DND-41 (cell line): ENCODE measurements at regions not wholly inside any gene's neighbourhood (a gene's known extent, or its start where the extent isn't known, plus 50 kb on each side); places are given as distances from the start of the nearest gene placed in this dataset.

Experiments
- ATAC-seq: fragments of 200-7000 bp; cut with Tn5 transposase; 3 replicates; pipeline ENCODE4 v1.9.1; 2021; ENCODE audit warnings: low read depth; ENCODE audit not compliant: insufficient read depth
- DNase-seq: peaks from one replicate; pipeline ENCODE4 v3.0.0-alpha.2; 2020
- H2AFZ ChIP-seq: 2 replicates; pipeline ENCODE4 v1.6.0; 2012; ENCODE audit warnings: low read depth, low read length
- H3K27ac ChIP-seq: 2 replicates; pipeline ENCODE4 v1.5.1; 2012; ENCODE audit warnings: low read length, inconsistent platforms
- H3K27me3 ChIP-seq: fragments of 200-600 bp; sonication (generic); 2 replicates; pipeline ENCODE4 v1.6.0; 2012; ENCODE audit warnings: low read length, mild to moderate bottlenecking, inconsistent platforms; ENCODE audit not compliant: insufficient read depth, poor library complexity
- H3K36me3 ChIP-seq: 2 replicates; pipeline ENCODE4 v1.5.1; 2012; ENCODE audit warnings: low read length, inconsistent platforms; ENCODE audit not compliant: insufficient read depth
- H3K4me1 ChIP-seq: 2 replicates; pipeline ENCODE4 v1.5.1; 2012; ENCODE audit warnings: mild to moderate bottlenecking, low read length; ENCODE audit not compliant: insufficient read depth
- H3K4me2 ChIP-seq: 2 replicates; pipeline ENCODE4 v1.6.0; 2012; ENCODE audit warnings: mild to moderate bottlenecking, moderate library complexity, low read length, inconsistent platforms; ENCODE audit not compliant: insufficient read depth
- H3K4me3 ChIP-seq, 2 experiments: fragments of 200-600 bp in 1 of 2; shearing (Covaris generic) in 1 of 2; 2 replicates each; pipeline ENCODE4 v1.5.1; 2012 to 2016; ENCODE audit warnings: inconsistent platforms in 2 of 2, low read length in 2 of 2, mild to moderate bottlenecking in 2 of 2, low read depth in 1 of 2, moderate library complexity in 1 of 2
- H3K79me2 ChIP-seq: 2 replicates; pipeline ENCODE4 v1.6.0; 2012; ENCODE audit warnings: low read length, inconsistent platforms; ENCODE audit not compliant: insufficient read depth
- H3K9ac ChIP-seq: 2 replicates; pipeline ENCODE4 v1.6.0; 2012; ENCODE audit warnings: low read depth, mild to moderate bottlenecking, inconsistent platforms, low read length, moderate library complexity
- H3K9me3 ChIP-seq: 2 replicates; pipeline ENCODE4 v1.5.1; 2012; ENCODE audit warnings: low read length, moderate library complexity, mild to moderate bottlenecking, inconsistent platforms; ENCODE audit not compliant: insufficient read depth, severe bottlenecking
- H4K20me1 ChIP-seq: 2 replicates; pipeline ENCODE4 v1.6.0; 2012; ENCODE audit warnings: low read length; ENCODE audit not compliant: insufficient read depth
- EZH2 ChIP-seq: IDR thresholded peaks from 3 replicates; pipeline ENCODE4 v1.6.1; 2012; ENCODE audit warnings: borderline replicate concordance, low read depth, mild to moderate bottlenecking, moderate library complexity, low read length, inconsistent platforms; ENCODE audit not compliant: severe bottlenecking
- TF ChIP-seq, protein P1 (sequence below): IDR thresholded peaks from 2 replicates; pipeline ENCODE4 v1.5.1; 2012; ENCODE audit warnings: borderline replicate concordance, low read length, moderate library complexity, mild to moderate bottlenecking; ENCODE audit not compliant: poor library complexity, severe bottlenecking; ENCODE audit errors: extremely low read depth

DNA sequence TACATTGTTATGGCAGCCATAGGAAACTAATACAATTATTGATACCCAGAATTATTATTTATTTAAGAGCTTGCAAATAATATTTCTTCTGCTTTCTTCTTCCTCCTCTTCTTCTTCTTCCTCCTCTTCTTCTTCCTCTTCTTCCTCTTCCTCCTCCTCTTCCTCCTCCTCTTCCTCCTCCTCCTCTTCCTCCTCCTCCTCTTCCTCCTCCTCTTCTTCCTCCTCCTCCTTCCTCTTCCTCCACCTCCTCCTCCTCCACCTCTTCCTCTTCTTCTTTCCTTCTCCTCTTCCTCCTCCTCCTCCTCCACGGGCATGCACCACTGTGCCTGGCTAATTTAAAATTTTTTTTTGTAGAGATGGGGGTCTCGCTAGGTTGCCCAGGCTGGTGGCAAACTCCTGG, 95.6 kb upstream of the BCAR3 start:
- H3K4me1 ChIP-seq = no peaks in the 10 kb centered on the region
- no peak overlapping the region for H3K9ac ChIP-seq
- H4K20me1 ChIP-seq = no peaks in the 10 kb centered on the region
- H3K9me3 ChIP-seq = no peaks in the 10 kb centered on the region
- H2AFZ ChIP-seq = no peak overlapping the region
- H3K27me3 ChIP-seq = no peaks in the 10 kb centered on the region
- no peaks in the 10 kb centered on the region for H3K79me2 ChIP-seq
- no peak for TF ChIP-seq EZH2
- TF ChIP-seq, protein P1, sequence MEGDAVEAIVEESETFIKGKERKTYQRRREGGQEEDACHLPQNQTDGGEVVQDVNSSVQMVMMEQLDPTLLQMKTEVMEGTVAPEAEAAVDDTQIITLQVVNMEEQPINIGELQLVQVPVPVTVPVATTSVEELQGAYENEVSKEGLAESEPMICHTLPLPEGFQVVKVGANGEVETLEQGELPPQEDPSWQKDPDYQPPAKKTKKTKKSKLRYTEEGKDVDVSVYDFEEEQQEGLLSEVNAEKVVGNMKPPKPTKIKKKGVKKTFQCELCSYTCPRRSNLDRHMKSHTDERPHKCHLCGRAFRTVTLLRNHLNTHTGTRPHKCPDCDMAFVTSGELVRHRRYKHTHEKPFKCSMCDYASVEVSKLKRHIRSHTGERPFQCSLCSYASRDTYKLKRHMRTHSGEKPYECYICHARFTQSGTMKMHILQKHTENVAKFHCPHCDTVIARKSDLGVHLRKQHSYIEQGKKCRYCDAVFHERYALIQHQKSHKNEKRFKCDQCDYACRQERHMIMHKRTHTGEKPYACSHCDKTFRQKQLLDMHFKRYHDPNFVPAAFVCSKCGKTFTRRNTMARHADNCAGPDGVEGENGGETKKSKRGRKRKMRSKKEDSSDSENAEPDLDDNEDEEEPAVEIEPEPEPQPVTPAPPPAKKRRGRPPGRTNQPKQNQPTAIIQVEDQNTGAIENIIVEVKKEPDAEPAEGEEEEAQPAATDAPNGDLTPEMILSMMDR = no peak
- no peak overlapping the region for H3K27ac ChIP-seq
- H3K4me2 ChIP-seq = no peak overlapping the region
- no peaks in the 10 kb centered on the region for H3K36me3 ChIP-seq
- no peak overlapping the region for H3K4me3 ChIP-seq
- ATAC-seq = no peak
- no peak for DNase-seq

DNA sequence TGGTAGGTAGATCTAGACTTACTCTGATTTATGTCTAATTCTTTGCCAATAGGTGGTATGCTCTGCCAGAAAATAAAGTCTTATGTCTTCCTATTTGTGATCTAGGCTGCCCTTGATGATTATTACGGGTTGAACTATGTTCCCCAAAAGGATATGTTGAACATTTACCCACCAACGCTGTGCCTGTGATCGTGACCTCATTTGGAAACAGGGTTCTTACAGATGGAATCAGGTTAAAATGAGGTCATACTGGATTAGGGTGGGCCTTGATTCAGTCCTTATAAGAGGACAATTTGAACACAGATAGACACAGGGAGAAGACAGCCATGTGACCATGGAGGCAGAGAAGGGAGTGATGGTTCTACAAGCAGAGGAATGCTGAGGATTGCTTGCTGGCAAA, 95.1 kb upstream of the BCAR3 start:
- Histone ChIP-seq H3K27me3 (no peaks in the 10 kb centered on the region), H3K79me2 (no peaks in the 10 kb centered on the region), H3K36me3 (no peaks in the 10 kb centered on the region), H3K4me1 (no peaks in the 10 kb centered on the region), H3K9ac (no peak overlapping the region), H2AFZ (no peak overlapping the region), H3K4me2 (no peak overlapping the region), H3K4me3 (no peak overlapping the region), H3K27ac (no peak overlapping the region), H4K20me1 (no peaks in the 10 kb centered on the region), H3K9me3 (no peaks in the 10 kb centered on the region)
- no peak for ATAC-seq
- no peak for DNase-seq
- no peak for TF ChIP-seq EZH2
- TF ChIP-seq, protein P1 = no peak

DNA sequence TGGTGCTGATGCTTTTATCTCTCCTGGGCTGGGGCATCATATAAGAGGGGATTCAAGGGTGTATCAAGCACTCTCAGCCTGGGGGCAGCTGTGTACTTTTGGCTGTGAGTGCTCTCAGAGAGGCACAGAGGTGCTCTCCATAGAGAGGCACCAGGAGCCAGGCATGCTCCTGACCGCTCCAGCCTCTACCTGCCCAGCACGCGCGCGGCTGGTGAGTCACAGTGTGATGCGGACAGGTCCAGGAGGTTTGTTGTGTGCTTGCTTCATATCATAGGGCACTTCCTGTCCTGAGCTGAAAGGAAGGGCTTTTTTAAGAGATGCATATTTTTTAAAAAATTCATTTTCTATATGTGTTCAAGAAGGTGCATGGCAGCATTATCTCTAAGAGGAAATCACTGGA, 93.6 kb upstream of the BCAR3 start:
- Histone ChIP-seq H3K27ac (no peak overlapping the region), H3K36me3 (no peaks in the 10 kb centered on the region), H2AFZ (no peak overlapping the region), H3K9me3 (no peaks in the 10 kb centered on the region), H3K4me1 (no peaks in the 10 kb centered on the region), H3K4me2 (no peak overlapping the region), H4K20me1 (no peaks in the 10 kb centered on the region), H3K27me3 (no peaks in the 10 kb centered on the region), H3K9ac (no peak overlapping the region), H3K79me2 (no peaks in the 10 kb centered on the region), H3K4me3 (no peak overlapping the region)
- TF ChIP-seq EZH2 = no peak
- TF ChIP-seq, protein P1 = no peak
- DNase-seq (no peak), ATAC-seq (no peak)

DNA sequence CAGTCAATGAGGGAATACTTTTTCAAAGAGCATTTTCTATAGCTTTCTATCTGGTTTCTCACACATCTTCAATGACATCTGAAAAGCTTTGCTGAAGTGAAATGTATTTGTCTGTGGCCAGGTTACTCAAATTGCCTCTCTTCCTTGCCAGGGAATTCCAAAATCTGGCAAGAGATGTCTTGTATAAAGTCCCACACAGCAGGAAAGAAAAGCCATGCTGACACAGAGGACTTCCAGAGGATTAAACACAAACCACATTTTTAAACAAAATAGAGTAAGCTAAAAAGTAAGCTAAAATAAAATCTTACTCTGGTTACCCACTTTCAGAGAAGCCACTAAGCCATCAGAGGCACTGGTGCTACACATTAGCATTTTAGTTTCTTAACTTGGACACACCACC, 93.1 kb upstream of the BCAR3 start:
- Histone ChIP-seq H3K79me2 (no peaks in the 10 kb centered on the region), H3K9ac (no peak overlapping the region), H3K36me3 (no peaks in the 10 kb centered on the region), H3K4me1 (no peaks in the 10 kb centered on the region), H2AFZ (no peak overlapping the region), H3K4me3 (no peak overlapping the region), H3K4me2 (no peak overlapping the region), H3K9me3 (no peaks in the 10 kb centered on the region), H3K27me3 (no peaks in the 10 kb centered on the region), H3K27ac (no peak overlapping the region), H4K20me1 (no peaks in the 10 kb centered on the region)
- ATAC-seq (no peak), DNase-seq (no peak)
- no peak for TF ChIP-seq EZH2
- TF ChIP-seq, protein P1 = no peak
